ENCODE measurements at regions not wholly inside any gene's neighbourhood (a gene's known extent, or its start where the extent isn't known, plus 50 kb on each side); places are given as distances from the start of the nearest gene placed in this dataset.
"Not testable (repeated sequence)": the region's sequence is repeated elsewhere in the genome, so short reads cannot be mapped to it uniquely, and the experiment has no call there.

DNA sequence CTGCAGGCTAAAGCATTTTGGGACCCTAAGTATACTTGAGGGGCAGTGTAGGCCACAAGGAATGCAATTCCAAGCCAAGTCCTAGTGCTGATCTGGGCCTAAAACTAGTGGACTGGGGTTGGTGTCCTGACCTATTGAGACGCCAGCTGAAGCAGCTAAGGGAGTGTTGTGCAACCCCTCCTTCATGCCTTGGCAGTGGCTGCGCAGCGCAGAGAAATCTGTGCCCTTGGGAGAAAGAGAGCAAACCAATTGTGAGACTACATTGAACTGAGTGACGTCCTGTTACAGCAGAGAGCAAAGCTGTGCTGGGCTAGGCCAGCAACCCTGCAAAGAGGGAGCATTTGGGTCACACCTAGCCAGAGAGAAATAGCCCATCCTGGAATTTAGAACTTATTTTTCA is 2715.0 kb upstream of the PCDH20 start:
- H3K23ac ChIP-seq (ENCODE audit: low read length), result no peak overlapping the region
- no peak overlapping the region for H2BK5ac ChIP-seq (ENCODE audit: low read length)
- no peaks in the 10 kb centered on the region for H3K36me3 ChIP-seq (ENCODE audit: control insufficient read depth, insufficient read depth, low read length)
- H2BK120ac ChIP-seq (ENCODE audit: low read depth, low read length), result no peak overlapping the region
- no CpG with 5 or more reads among the region's 4 CpGs for WGBS (ENCODE audit: extremely low coverage, insufficient coverage, low lambda C conversion rate)
- DNase-seq, result no peak
- H2AK5ac ChIP-seq (ENCODE audit: low read length), result no peak overlapping the region
- no peak overlapping the region for H3K9ac ChIP-seq (ENCODE audit: low read length)
- no peak overlapping the region for H4K8ac ChIP-seq (ENCODE audit: low read depth, low read length)
- no peak overlapping the region for H4K5ac ChIP-seq (ENCODE audit: low read length)
- no peaks in the 10 kb centered on the region for H3K27me3 ChIP-seq (ENCODE audit: insufficient read depth, low read length, poor library complexity)
- no peak overlapping the region for H3K4ac ChIP-seq (ENCODE audit: low read depth, low read length)
- H3K27ac ChIP-seq (ENCODE audit: low read depth, low read length), result no peak overlapping the region
- no peaks in the 10 kb centered on the region for H3K79me1 ChIP-seq (ENCODE audit: low read length)
- H3K18ac ChIP-seq (ENCODE audit: low read length), result no peak overlapping the region
- no peaks in the 10 kb centered on the region for H3K4me1 ChIP-seq (ENCODE audit: control insufficient read depth, low read depth, low read length)
- H3K79me2 ChIP-seq (ENCODE audit: control insufficient read depth, insufficient read depth, low read length), result no peaks in the 10 kb centered on the region
- H3K4me3 ChIP-seq (ENCODE audit: low read length), result no peak overlapping the region
- no peak overlapping the region for H2BK15ac ChIP-seq (replicated peaks; ENCODE audit: low read depth)
- H3K56ac ChIP-seq (ENCODE audit: low read length), result no peak overlapping the region
- H3K4me2 ChIP-seq (ENCODE audit: low read length), result no peak overlapping the region

DNA sequence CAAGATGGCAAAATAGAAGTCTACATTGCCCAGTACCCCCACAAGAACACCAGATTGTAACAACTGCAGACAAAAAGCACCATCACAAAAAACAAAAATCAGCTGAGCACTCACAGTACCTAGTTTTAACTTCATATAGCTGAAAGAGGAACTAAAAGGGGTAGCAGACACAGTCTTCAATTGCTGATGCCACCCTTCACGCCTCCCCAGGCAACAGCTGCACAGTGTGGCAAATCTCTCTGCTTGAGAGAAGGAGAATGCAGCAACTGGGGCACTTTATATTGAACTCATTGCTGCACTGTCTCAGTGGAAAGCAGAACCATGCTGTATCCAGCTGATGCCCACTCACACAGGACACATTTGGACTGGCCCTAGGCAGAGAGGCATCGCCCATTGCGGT is 2714.5 kb upstream of the PCDH20 start:
- Histone ChIP-seq H4K8ac (ENCODE audit: low read depth, low read length) (no peak overlapping the region), H2AK5ac (ENCODE audit: low read length) (no peak overlapping the region), H3K27ac (ENCODE audit: low read depth, low read length) (no peak overlapping the region), H3K56ac (ENCODE audit: low read length) (no peak overlapping the region), H3K18ac (ENCODE audit: low read length) (no peak overlapping the region), H3K79me2 (ENCODE audit: control insufficient read depth, insufficient read depth, low read length) (no peaks in the 10 kb centered on the region), H2BK120ac (ENCODE audit: low read depth, low read length) (no peak overlapping the region), H3K4me1 (ENCODE audit: control insufficient read depth, low read depth, low read length) (no peaks in the 10 kb centered on the region), H3K23ac (ENCODE audit: low read length) (no peak overlapping the region), H3K36me3 (ENCODE audit: control insufficient read depth, insufficient read depth, low read length) (no peaks in the 10 kb centered on the region), H4K5ac (ENCODE audit: low read length) (no peak overlapping the region), H3K79me1 (ENCODE audit: low read length) (no peaks in the 10 kb centered on the region), H3K4me3 (ENCODE audit: low read length) (no peak overlapping the region), H3K9ac (ENCODE audit: low read length) (no peak overlapping the region), H2BK15ac (replicated peaks; ENCODE audit: low read depth) (no peak overlapping the region), H3K4me2 (ENCODE audit: low read length) (no peak overlapping the region), H3K4ac (ENCODE audit: low read depth, low read length) (no peak overlapping the region), H3K27me3 (ENCODE audit: insufficient read depth, low read length, poor library complexity) (no peaks in the 10 kb centered on the region), H2BK5ac (ENCODE audit: low read length) (no peak overlapping the region)
- WGBS (ENCODE audit: extremely low coverage, insufficient coverage, low lambda C conversion rate), result no CpG with 5 or more reads among the region's 3 CpGs
- DNase-seq, result no peak

DNA sequence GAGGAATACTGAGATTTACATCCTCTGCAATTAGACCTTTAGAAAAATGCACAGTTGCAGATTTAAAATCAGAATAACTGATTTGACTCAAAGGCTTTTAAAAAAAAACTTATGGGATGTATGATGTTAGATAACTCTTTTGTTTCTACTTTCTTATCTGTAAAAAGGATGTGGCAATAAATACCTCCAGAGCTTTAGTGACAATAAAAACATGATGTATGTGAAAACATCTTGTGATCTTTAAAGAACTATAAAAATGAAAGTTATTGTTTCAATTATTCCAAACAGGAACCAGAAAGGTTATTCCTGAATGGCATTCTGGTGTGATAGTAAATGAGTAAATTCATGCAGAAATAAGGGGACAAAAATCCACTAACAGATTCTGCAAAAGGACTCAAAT is 2712.2 kb upstream of the PCDH20 start:
- no peak overlapping the region for H3K18ac ChIP-seq (ENCODE audit: low read length)
- DNase-seq, result no peak

DNA sequence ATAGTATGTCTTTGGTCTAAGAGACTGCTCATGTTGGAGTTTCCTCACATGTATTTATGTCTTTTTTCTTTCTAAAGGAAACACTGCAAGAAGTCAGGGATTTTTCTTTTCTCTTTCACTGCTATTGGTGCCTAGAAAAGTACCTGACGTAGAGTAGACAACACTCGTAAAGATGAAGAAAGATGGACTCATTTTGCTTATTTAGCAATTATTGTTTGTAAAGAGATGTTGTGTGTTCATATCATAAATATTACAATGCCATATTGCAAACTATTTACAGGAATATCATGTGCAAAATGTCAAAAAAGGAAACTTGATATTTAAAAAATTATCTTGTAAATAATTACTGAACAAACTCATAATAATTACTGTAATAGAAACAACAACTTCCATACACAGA is 2711.5 kb upstream of the PCDH20 start:
- no peak overlapping the region for H2BK120ac ChIP-seq (ENCODE audit: low read depth, low read length)
- no peaks in the 10 kb centered on the region for H3K79me2 ChIP-seq (ENCODE audit: control insufficient read depth, insufficient read depth, low read length)
- H3K4me1 ChIP-seq (ENCODE audit: control insufficient read depth, low read depth, low read length), result no peaks in the 10 kb centered on the region
- H3K4me2 ChIP-seq (ENCODE audit: low read length), result no peak overlapping the region
- no peak for DNase-seq
- H4K8ac ChIP-seq (ENCODE audit: low read depth, low read length), result no peak overlapping the region
- H3K36me3 ChIP-seq (ENCODE audit: control insufficient read depth, insufficient read depth, low read length), result no peaks in the 10 kb centered on the region
- no CpG with 5 or more reads among the region's 2 CpGs for WGBS (ENCODE audit: extremely low coverage, insufficient coverage, low lambda C conversion rate)
- H2BK15ac ChIP-seq (replicated peaks; ENCODE audit: low read depth), result no peak overlapping the region
- H2BK5ac ChIP-seq (ENCODE audit: low read length), result no peak overlapping the region
- no peak overlapping the region for H3K9ac ChIP-seq (ENCODE audit: low read length)
- H4K5ac ChIP-seq (ENCODE audit: low read length), result no peak overlapping the region
- no peak overlapping the region for H3K4ac ChIP-seq (ENCODE audit: low read depth, low read length)
- no peak overlapping the region for H2AK5ac ChIP-seq (ENCODE audit: low read length)
- no peak overlapping the region for H3K56ac ChIP-seq (ENCODE audit: low read length)
- no peak overlapping the region for H3K4me3 ChIP-seq (ENCODE audit: low read length)
- H3K18ac ChIP-seq (ENCODE audit: low read length), result no peak overlapping the region
- no peak overlapping the region for H3K23ac ChIP-seq (ENCODE audit: low read length)
- no peaks in the 10 kb centered on the region for H3K27me3 ChIP-seq (ENCODE audit: insufficient read depth, low read length, poor library complexity)
- no peaks in the 10 kb centered on the region for H3K79me1 ChIP-seq (ENCODE audit: low read length)
- no peak overlapping the region for H3K27ac ChIP-seq (ENCODE audit: low read depth, low read length)

More for the DNA sequence above, 2712.2 kb upstream of the PCDH20 start:
- Histone ChIP-seq H3K4ac (ENCODE audit: low read depth, low read length) (no peak overlapping the region), H4K5ac (ENCODE audit: low read length) (no peak overlapping the region), H3K4me3 (ENCODE audit: low read length) (no peak overlapping the region), H3K79me1 (ENCODE audit: low read length) (no peaks in the 10 kb centered on the region), H2BK5ac (ENCODE audit: low read length) (no peak overlapping the region), H3K23ac (ENCODE audit: low read length) (no peak overlapping the region), H3K27me3 (ENCODE audit: insufficient read depth, low read length, poor library complexity) (no peaks in the 10 kb centered on the region), H3K4me1 (ENCODE audit: control insufficient read depth, low read depth, low read length) (no peaks in the 10 kb centered on the region), H3K56ac (ENCODE audit: low read length) (no peak overlapping the region), H2BK15ac (replicated peaks; ENCODE audit: low read depth) (no peak overlapping the region), H2BK120ac (ENCODE audit: low read depth, low read length) (no peak overlapping the region), H4K8ac (ENCODE audit: low read depth, low read length) (no peak overlapping the region), H3K79me2 (ENCODE audit: control insufficient read depth, insufficient read depth, low read length) (no peaks in the 10 kb centered on the region), H2AK5ac (ENCODE audit: low read length) (no peak overlapping the region), H3K4me2 (ENCODE audit: low read length) (no peak overlapping the region), H3K36me3 (ENCODE audit: control insufficient read depth, insufficient read depth, low read length) (no peaks in the 10 kb centered on the region), H3K27ac (ENCODE audit: low read depth, low read length) (no peak overlapping the region), H3K9ac (ENCODE audit: low read length) (no peak overlapping the region)

DNA sequence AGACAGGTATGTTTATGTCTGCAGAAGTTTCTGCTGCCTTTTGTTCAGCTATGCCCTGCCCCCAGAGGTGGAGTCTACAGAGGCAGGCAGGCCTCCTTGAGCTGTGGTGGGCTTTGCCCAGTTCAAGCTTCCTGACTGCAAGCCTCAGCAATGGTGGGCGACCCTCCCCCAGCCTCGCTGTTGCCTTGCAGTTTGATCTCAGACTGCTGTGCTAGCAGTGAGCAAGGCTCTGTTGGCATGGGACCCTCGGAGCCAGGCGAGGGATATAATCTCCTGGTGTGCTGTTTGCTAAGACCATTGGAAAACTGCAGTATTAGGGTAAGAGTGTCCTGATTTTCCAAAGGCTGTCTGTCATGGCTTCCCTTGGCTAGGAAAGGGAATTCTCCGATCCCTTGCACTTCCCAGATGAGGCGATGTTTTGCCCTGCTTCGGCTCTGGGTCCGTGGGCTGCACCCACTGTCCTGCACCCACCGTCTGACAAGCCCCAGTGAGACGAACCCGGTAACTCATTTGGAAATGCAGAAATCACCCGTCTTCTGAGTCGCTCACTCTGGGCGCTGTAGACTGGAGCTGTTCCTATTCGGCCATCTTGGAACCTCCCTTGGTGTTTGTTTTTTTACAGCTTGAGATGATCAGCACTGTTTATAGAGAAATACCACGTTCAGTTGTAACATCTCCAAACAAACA is 2705.5 kb upstream of the PCDH20 start:
- DNase-seq; H3K79me2 ChIP-seq (ENCODE audit: control insufficient read depth, insufficient read depth, low read length); H2BK5ac ChIP-seq (ENCODE audit: low read length); H3K4me3 ChIP-seq (ENCODE audit: low read length); H3K4ac ChIP-seq (ENCODE audit: low read depth, low read length); H4K5ac ChIP-seq (ENCODE audit: low read length); H3K23ac ChIP-seq (ENCODE audit: low read length); H2BK15ac ChIP-seq (replicated peaks; ENCODE audit: low read depth); H2AK5ac ChIP-seq (ENCODE audit: low read length); H3K36me3 ChIP-seq (ENCODE audit: control insufficient read depth, insufficient read depth, low read length); H3K9ac ChIP-seq (ENCODE audit: low read length); H2BK120ac ChIP-seq (ENCODE audit: low read depth, low read length); H3K18ac ChIP-seq (ENCODE audit: low read length); H3K27ac ChIP-seq (ENCODE audit: low read depth, low read length); H4K8ac ChIP-seq (ENCODE audit: low read depth, low read length); H3K27me3 ChIP-seq (ENCODE audit: insufficient read depth, low read length, poor library complexity); H3K4me2 ChIP-seq (ENCODE audit: low read length); H3K79me1 ChIP-seq (ENCODE audit: low read length); H3K4me1 ChIP-seq (ENCODE audit: control insufficient read depth, low read depth, low read length); H3K56ac ChIP-seq (ENCODE audit: low read length): not testable (repeated sequence)
- no CpG with 5 or more reads among the region's 16 CpGs for WGBS (ENCODE audit: extremely low coverage, insufficient coverage, low lambda C conversion rate)

DNA sequence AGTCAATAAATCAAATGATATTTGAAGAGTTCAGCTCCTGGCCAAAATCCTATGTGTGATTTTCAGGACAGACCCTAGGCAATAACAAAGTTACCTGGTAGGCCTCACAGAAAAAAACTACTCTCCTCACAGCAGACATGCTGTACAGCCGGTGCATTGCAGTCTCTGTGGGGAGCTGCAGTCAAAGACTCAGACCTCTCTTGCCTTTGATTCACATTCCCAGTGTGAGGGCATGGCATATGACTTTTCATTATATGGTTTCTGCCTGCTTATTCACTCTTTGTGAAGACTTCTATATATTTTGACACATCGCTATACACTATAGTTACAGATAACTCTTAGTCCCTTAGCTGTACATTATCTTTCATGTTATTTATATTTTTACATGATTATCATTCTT is 2684.3 kb upstream of the PCDH20 start:
- H3K27me3 ChIP-seq (ENCODE audit: insufficient read depth, low read length, poor library complexity), result no peaks in the 10 kb centered on the region
- no peak overlapping the region for H3K9ac ChIP-seq (ENCODE audit: low read length)
- no peak overlapping the region for H2BK5ac ChIP-seq (ENCODE audit: low read length)
- H4K8ac ChIP-seq (ENCODE audit: low read depth, low read length), result no peak overlapping the region
- no peak overlapping the region for H3K23ac ChIP-seq (ENCODE audit: low read length)
- no peaks in the 10 kb centered on the region for H3K4me1 ChIP-seq (ENCODE audit: control insufficient read depth, low read depth, low read length)
- no peak overlapping the region for H2BK15ac ChIP-seq (replicated peaks; ENCODE audit: low read depth)
- H3K36me3 ChIP-seq (ENCODE audit: control insufficient read depth, insufficient read depth, low read length), result no peaks in the 10 kb centered on the region
- no peak overlapping the region for H2AK5ac ChIP-seq (ENCODE audit: low read length)
- no peaks in the 10 kb centered on the region for H3K79me1 ChIP-seq (ENCODE audit: low read length)
- H3K4ac ChIP-seq (ENCODE audit: low read depth, low read length), result no peak overlapping the region
- no peak overlapping the region for H4K5ac ChIP-seq (ENCODE audit: low read length)
- no peak overlapping the region for H3K18ac ChIP-seq (ENCODE audit: low read length)
- WGBS (ENCODE audit: extremely low coverage, insufficient coverage, low lambda C conversion rate), result no CpG with 5 or more reads among the region's 2 CpGs
- H3K56ac ChIP-seq (ENCODE audit: low read length), result no peak overlapping the region
- no peak for DNase-seq
- no peaks in the 10 kb centered on the region for H3K79me2 ChIP-seq (ENCODE audit: control insufficient read depth, insufficient read depth, low read length)
- no peak overlapping the region for H3K4me2 ChIP-seq (ENCODE audit: low read length)
- H2BK120ac ChIP-seq (ENCODE audit: low read depth, low read length), result no peak overlapping the region
- H3K27ac ChIP-seq (ENCODE audit: low read depth, low read length), result no peak overlapping the region
- no peak overlapping the region for H3K4me3 ChIP-seq (ENCODE audit: low read length)
